GM18507 (cell line): ENCODE measurements at regions not wholly inside any gene's neighbourhood (a gene's known extent, or its start where the extent isn't known, plus 50 kb on each side); places are given as distances from the start of the nearest gene placed in this dataset.

Source experiments
- DNase-seq: peaks from one replicate; pipeline ENCODE4 v3.0.0; 2011; ENCODE audit warnings: low read depth; ENCODE audit not compliant: insufficient read length; ENCODE audit errors: extremely low spot score
- FAIRE-seq: peaks from 2 replicates; lab custom pipeline; 2011; peaks lifted over from hg19 to GRCh38; lab: Jason Lieb, UNC

DNA sequence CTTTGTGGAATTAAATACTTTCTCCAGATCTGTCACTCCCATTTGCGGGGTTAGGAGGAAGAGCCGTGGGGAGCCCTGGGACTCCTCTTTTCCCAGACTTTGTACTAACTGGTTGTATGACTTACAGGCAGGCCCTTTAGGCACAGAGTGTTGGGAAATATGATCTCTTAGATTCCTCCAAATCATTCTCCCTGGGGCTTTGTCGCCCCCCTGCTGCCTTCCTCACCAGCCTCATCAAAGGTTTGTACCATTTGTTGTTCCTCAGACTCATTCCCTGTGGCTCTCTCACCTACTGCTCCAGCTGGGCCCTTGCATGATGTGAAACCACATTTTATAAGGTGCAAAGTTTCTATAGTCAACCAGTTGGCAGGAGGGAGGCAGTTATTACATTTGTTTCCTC is 56.4 kb downstream of the CRYGS start:
- DNase-seq (no peak), FAIRE-seq (no peak)

DNA sequence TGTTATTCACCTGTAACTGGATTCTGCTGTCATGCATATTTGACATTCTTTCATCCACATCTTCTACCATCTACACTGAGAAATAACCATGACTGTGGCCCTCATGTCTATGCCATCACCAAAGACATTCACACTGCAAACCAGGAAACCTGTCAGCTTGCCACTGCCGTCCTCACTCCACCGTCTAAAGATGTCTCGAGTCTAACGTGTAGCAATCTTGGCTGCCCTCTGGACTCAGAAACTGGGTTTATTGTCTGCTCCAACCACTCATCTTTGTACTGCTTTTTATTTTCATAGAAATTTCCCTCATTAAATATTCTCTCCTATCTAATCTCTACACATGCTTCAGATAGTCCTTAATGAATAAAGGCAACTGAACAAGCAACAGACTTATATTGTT is 57.1 kb downstream of the CRYGS start:
- no peak for DNase-seq
- no peak for FAIRE-seq

DNA sequence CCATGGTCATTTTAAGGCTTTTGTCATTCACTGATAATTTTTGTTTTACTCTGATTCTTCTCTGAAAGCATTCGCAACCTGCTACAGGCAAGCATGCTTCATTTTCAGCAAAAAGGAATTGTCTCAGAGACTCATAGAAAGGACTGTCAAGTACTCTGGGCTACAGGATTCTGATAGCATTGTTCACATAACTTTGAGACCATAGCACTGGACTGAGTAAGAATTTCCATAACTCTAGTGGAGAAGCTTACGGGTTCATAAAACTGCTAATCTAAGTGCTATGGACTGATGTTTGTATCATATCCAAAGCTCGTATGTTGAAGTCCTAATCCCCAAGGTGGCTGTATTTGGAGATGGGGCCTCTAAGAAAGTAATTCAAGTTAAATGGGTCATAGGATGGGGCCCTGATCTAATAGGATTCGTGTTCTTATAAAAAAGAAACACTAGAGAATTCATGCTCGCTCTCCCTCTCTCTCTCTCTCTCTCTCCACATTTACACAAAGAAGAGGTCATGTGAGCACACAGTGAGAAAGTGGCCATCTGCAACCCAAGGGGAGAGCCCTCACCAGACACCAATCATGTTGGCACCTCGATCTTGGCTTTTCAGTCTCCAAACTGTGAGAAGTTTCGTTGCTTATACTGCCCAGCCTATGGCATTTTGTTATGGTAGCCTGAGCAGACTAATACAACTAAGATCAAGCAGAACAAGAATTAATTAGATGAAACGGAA is 60.4 kb downstream of the CRYGS start:
- FAIRE-seq (no peak), DNase-seq (no peak)

DNA sequence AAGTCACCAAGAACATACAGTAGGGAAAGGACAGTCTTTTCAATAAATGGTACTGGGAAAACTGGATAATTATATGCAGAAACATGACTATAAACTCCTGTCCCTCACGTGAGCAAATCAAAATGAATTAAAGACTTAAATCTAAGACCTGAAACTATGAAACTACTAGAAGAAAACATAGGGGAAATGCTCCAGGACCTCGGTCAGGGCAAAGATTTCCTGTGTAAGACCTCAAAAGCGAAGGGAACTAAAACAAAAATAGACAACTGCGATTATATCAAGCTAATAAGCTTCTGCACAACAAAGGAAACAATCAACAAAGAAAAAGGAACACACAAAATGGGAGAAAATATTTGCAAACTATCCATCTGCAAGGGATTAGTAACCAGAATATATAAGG is 62.7 kb downstream of the CRYGS start:
- FAIRE-seq, result no peak

DNA sequence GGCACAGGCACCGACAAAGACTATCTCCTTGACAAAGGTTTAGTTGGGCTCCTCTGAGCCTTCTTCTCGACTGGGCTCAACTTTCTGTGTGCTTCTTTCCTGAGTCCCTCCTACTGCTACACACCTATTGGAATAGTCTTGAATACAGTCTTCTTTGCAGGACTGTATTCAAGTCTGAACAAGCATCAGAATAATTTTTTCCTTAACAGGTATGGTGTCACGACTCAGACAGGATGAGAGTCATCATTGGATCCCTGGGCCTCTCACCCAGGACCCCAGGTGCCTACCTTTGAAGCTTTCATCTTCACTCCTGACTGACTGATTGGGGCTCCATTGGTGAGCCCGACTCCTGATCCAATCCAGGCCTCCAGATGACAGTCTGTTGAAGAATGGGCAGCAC is 66.3 kb downstream of the CRYGS start:
- FAIRE-seq (no peak), DNase-seq (no peak)

More for the DNA sequence above, 62.7 kb downstream of the CRYGS start:
- no peak for DNase-seq

DNA sequence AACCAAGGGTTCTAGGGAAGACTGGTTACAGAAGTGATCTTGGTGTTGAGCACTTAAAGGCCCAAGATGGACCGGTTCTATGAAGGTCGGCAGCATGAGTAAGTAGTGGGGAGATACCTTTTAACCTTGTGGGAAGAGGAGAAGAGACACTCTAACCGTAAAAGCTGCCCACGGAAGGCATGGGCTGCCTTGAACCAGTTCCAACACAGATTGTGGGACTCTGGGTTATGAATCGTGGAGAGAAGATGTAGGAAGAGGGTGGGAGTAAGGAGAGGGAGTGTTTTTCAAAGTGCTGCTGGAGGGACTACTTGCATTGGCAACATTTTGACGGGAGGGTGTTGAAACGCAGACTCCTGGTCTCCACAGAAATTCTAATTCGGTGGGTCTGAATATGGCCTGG is 67.1 kb downstream of the CRYGS start:
- FAIRE-seq, result no peak
- no peak for DNase-seq

DNA sequence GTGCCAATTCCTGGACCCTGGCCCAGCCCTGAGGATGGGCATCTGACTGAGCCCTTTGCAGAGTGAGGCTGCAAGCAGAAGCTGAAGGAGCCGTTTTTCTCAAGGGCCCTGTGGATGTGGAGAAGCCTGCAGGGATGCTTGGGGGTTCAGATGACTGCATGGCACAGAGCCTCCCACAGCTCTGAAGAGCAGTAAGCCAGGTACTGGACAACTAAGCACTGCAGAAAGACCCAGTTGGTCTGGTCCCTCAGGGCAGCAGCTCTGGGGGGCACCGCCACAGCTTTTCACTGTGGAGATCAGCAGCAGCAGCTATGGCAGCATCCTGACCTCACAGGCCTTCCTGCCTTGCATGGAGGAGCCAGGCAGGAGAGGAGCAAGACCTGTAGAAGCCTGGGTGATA is 67.6 kb downstream of the CRYGS start:
- no peak for FAIRE-seq
- DNase-seq, result no peak

DNA sequence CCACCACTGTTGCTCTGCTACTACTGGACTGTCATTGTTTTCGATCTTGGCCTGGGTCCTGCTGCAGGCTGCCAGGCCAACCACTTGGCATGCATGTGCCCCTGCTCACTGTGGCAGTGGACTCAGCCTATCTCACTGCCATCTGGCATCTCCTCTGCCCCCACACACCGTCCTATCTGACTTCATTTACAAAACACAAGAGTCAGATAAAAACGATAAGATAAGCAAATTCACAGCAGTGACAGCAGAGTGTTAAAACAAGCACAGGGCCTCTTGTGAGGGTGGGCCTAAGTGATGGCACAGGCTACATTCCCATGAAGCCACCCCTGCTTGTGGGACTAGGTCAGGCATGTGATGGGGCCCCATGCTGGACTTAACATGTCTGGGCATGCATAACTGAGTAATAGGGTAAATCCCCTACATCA is 68.1 kb downstream of the CRYGS start:
- no peak for FAIRE-seq
- no peak for DNase-seq

DNA sequence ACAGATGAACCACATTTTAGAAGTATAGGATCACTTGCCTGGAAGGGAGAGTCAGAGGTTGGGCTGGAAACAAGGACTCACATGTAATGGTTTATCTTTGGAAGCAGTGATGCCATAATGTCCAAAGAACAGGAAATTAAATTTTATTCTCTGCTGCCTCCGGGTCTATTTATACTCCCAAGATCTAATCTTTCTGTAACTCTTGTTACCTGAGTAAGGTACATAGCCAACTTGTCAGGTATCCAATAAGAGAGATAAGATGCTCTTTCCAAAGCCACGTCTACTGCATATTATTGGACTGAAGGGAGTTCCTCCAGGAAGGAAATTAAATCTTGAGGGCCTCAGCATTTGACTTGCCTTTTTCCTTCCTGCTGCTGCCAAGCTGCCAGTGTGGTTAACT is 71.0 kb downstream of the CRYGS start:
- FAIRE-seq, result no peak

DNA sequence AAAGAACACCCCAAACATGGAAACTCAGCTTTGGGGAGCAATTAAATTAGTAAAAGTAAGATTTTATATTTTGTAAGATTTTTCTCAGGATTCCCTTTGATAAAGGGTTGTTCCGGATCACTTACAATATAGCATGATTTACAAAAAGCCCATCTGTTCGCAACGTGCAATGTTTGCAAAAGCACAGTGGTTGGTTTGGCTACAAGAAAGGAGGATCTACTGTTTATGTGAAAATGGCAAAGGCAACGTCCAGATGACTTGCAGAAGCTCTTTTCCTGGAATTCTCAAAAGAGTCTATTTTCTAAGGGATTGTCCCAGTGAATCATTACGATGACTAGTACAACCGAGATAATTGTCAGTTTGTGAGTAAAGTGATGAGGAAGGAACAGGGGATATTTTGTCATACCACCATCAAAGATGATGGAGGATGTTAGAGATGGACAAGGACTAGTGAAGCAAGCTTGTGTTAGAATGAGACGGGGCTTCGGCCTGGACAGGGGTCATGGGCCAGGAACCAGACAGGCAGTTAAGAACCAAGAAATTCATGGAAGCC is 71.6 kb downstream of the CRYGS start:
- FAIRE-seq, result no peak
- no peak for DNase-seq

More for the DNA sequence above, 71.0 kb downstream of the CRYGS start:
- no peak for DNase-seq

DNA sequence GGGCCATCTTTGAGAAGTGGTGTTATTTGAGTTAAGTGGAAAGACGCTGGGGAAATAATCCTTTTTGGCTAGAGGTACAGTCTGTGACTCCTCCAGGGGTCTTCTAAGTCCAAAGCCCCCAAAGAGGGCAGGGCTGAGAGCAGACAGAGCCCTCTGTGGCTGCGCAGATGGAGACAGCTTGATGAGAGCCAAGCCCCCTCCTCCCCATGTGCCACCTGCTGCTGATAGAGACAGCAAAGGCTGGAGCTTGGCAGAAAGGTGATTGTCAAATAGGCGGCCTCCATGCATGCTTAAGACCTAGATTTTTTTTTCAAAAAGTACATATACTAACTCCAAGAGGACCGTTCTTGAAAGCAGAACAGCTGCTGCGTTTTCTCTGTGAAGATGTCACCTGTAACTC is 72.4 kb downstream of the CRYGS start:
- FAIRE-seq (no peak), DNase-seq (no peak)

DNA sequence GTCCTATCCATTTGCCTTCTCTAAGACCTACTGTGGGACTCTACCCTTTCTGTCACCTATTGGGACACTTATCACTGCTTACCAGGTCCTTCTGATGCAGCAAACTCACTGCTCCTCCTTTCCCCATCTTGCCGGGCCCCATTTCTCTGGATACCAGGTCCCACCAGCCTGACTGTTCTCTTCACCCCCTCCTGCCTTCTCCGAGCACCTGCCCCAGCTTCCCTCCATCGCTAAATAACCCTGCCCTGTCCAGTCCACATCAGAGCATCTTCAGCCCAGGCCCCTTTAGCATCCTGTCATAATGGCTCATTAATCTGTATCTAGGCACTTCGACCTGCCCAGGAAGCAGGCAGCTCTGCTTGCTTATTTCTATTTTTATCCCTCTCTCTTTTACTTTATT is 74.7 kb downstream of the CRYGS start:
- FAIRE-seq (no peak), DNase-seq (no peak)

DNA sequence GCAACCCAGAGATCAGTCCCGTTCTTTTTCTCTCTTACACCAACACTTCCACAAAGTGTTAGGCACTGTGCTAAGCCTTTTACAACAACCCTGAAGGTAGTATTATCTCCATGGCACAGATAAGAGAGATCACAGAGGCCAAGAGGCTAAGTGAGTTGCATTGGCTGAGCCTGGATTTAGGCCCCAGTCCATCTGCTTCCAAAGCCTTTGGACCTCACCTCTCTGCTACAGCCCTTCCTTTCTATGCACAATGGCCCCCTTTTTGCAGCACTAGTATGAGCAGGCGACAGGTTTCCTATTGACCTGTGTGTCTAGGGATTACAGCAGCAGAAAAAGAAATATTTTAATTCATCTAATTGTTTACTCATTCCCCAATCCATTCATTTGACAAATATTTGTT is 76.2 kb downstream of the CRYGS start:
- no peak for FAIRE-seq
- no peak for DNase-seq

DNA sequence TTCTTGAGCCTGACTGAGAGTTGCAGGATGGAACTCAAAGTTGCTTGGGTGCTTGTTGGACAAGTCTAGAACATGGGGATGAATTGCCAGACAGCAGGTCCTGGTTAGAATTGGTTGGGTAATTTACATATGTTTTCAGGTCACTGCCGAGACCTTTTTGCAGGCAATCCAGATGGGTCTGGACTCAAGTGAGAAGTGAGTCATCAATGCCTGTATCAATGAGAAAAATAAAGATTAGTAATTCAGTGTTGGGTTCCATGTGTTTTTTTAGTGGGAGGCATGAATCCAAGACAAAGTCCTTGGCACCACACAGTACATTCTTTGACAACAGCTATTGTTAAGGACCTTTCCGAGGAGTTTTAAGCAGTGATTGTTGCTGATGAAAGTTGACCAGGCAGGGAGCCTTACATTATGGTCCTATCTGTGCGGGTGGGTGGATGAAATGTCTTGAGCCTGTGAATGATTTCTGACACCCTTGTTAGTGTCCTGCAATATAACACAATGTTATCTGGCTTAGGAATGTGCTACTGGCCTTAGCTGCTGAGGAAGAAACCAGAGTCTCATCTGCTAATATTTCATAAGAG is 77.7 kb downstream of the CRYGS start:
- DNase-seq (no peak), FAIRE-seq (no peak)

DNA sequence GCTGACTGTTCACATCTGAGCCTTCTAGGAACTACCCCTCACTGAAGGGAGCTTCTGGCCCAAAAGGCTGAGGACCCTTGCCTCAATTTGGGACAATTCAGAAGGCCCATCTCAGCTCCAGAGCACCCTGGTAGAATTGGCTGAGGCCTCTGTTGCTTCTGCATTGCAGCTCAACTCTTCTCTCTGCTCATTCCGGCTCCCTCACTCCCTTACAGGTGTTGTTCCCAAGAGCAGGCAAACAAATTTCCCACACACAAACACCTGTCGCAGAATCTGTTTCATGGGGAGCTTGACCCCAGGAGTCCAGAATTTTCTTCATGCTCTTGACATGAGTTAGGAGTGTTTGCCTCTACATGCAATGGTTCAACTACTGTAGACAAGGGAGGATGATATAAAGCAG is 78.7 kb downstream of the CRYGS start:
- DNase-seq, result no peak
- no peak for FAIRE-seq

DNA sequence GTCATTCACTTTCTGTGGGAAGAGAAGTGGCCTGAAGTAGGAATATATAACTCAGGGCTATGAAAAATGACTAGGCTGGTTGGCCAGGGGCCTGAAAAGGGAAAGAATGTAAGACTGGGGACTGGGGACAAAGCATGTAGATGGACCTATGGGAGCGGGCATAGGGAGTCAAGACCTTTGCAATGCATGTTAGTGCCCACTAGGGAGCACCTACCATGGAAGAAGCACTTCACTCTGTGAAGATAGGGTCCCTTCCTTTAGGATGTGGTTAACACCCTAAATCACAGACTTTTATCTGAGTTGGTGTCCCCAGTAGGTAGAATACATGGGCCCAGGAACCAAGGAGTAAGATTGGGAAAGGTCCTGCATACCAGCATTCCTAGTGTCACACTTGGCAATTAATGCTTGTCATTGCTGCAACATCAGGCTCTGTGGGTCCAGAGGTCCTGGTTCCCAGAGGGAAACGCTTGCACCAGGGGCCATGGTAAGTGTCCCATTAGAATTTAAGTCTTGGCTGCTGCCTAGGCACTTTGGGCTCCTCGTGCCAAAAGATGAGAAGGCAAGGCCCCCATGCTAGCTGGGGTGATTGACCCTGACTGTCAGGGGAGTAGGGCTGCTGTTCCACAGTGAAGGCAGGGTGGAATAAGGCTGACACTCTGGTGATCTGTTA is 79.6 kb downstream of the CRYGS start:
- no peak for DNase-seq
- no peak for FAIRE-seq

DNA sequence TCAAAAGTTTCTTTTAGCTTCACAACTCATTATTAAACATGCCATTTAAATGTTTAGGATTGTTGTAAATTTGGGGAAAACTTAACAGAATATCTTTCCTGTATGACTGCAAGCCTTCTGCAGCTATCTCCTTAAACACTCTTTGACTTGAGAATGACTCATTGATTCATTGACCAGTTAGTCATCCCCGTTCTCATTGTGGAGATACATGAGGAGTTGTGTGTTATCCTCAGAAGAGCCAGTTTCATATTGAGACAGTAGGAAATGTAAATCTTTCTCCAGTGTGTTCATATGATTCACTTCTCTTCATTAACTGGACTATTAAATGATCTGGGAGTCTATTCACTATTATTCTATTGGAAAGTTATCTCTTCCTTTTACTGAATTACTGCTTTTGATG is 83.0 kb downstream of the CRYGS start:
- FAIRE-seq, result no peak

DNA sequence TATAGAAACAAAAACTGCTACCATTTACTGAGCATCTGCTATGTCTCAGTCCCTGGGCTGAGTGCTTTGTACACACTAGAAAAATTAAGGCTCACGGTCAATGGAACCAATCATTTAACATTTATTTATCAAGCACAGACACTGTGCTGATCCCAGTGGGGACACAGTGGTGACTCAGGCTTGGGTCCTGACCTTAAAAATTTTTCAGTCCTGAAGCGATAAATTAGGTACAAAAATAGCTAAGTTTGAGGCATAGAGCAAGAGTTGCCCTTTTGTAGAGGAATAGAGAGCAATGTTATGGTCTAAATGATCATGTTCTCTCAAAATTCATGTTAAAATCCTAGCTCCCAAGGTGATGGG is 85.1 kb downstream of the CRYGS start:
- FAIRE-seq (no peak), DNase-seq (no peak)

More for the DNA sequence above, 83.0 kb downstream of the CRYGS start:
- no peak for DNase-seq

DNA sequence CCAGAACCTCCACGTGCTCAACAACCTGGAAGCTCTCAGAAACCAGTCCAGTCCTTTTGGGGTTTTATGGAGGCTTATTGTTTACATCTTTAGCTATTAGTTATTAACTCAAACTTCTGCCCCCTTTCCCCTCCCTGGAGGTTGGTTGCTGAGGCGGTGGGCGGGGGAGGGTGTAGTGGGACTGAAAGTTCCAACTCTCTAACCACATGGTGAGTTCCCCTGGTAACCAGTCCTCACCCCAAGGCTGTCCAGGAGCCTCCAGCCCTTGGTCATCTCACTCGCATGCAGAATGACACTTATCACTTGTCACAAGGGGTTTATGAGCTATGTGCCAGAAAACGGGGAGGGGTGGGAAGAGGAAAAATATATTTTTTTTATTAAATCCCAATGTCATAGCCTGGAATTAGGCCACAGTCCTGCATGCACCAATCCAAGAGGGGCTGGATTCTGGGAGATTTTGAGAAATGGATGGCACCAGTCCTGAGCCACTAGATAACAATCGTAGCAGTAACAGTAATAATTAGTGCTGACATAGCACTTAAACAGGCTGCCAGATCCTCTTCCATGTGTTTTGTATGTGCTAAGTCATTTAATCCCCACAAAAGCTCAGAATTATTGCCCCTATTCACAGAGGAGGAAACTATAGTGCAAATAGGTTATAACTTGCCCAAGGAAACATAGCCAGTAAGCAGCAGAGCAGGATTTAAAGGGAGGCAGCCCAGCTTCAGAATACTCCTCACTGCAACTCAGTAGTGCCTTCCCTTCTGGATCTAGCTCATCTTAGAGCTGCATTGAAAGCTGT is 85.7 kb downstream of the CRYGS start:
- no peak for DNase-seq
- FAIRE-seq, result no peak

DNA sequence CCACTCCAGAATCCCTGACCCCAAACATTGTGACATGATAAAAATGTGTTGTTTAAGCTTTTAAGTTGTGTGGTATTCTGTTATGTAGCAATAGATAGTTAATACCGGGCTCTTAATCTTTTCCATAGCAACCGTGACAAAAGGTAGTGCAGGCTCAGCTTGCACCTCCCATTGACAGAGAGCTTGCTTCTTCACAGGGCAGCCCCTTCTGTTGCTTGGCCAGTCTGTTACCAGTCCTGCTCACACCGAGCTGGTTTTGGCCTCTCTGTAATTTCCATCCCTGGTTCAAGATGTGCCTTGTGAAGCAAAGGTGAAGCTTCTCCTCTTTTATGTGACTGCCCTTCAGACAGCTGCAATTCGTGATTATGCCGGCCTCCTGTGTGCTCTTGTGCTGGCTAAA is 86.9 kb downstream of the CRYGS start:
- FAIRE-seq (no peak), DNase-seq (no peak)
